Loucy (cell line): ENCODE measurements at regions not wholly inside any gene's neighbourhood (a gene's known extent, or its start where the extent isn't known, plus 50 kb on each side); places are given as distances from the start of the nearest gene placed in this dataset.

ENCODE experiments used
- H2AFZ ChIP-seq: fragments of 200-600 bp; sonication (generic); 2 replicates; pipeline ENCODE4 v1.6.0; 2016; ENCODE audit warnings: antibody characterized with exemption, mild to moderate bottlenecking, low read length, moderate library complexity
- H3F3A ChIP-seq: fragments of 200-600 bp; 2 replicates; pipeline ENCODE4 v1.6.0; 2016; ENCODE audit warnings: antibody characterized with exemption, low read depth, mild to moderate bottlenecking
- H3K27me3 ChIP-seq: fragments of 200-600 bp; sonication (generic); 2 replicates; pipeline ENCODE4 v1.6.1; 2014; ENCODE audit warnings: low read length, mild to moderate bottlenecking; ENCODE audit not compliant: insufficient read depth, poor library complexity, severe bottlenecking
- H3K36me3 ChIP-seq: fragments of 200-600 bp; sonication (generic); 2 replicates; pipeline ENCODE4 v1.6.1; 2016; ENCODE audit warnings: low read length; ENCODE audit not compliant: insufficient read depth
- H3K4me1 ChIP-seq: fragments of 200-600 bp; sonication (generic); 2 replicates; pipeline ENCODE4 v1.5.1; 2014; ENCODE audit warnings: low read length, mild to moderate bottlenecking; ENCODE audit not compliant: insufficient read depth, poor library complexity, severe bottlenecking
- H3K4me2 ChIP-seq: fragments of 200-600 bp; sonication (generic); 2 replicates; pipeline ENCODE4 v1.6.0; 2014; ENCODE audit warnings: antibody characterized with exemption, low read length, low read depth, mild to moderate bottlenecking; ENCODE audit not compliant: poor library complexity, severe bottlenecking
- H3K4me3 ChIP-seq: fragments of 200-600 bp; sonication (generic); 2 replicates; pipeline ENCODE4 v1.5.1; 2014; ENCODE audit warnings: low read length, mild to moderate bottlenecking, mixed read lengths; ENCODE audit not compliant: poor library complexity, severe bottlenecking
- H3K79me2 ChIP-seq: fragments of 200-600 bp; sonication (generic); 2 replicates; pipeline ENCODE4 v1.6.1; 2014; ENCODE audit warnings: low read length; ENCODE audit not compliant: insufficient read depth
- H3K9ac ChIP-seq: fragments of 200-600 bp; sonication (generic); 2 replicates; pipeline ENCODE4 v1.6.0; 2014; ENCODE audit warnings: mild to moderate bottlenecking, low read depth, low read length, moderate library complexity; ENCODE audit not compliant: poor library complexity, severe bottlenecking
- H3K9me2 ChIP-seq: fragments of 200-600 bp; sonication (generic); replicated peaks from 2 replicates; pipeline ENCODE4 v1.6.1; 2016; ENCODE audit warnings: low read depth, low read length, mixed read lengths
- H3K9me3 ChIP-seq: fragments of 200-600 bp; sonication (generic); 2 replicates; pipeline ENCODE4 v1.6.1; 2014; ENCODE audit warnings: mild to moderate bottlenecking, antibody characterized with exemption, low read length, low read depth; ENCODE audit not compliant: insufficient read depth
- H4K20me1 ChIP-seq: fragments of 200-600 bp; sonication (generic); 2 replicates; pipeline ENCODE4 v1.6.0; 2014; ENCODE audit warnings: antibody characterized with exemption, low read length, mild to moderate bottlenecking; ENCODE audit not compliant: insufficient read depth, poor library complexity, severe bottlenecking
- CTCF ChIP-seq: fragments of 200-600 bp; sonication (generic); conservative IDR thresholded peaks from 2 replicates; pipeline ENCODE4 v1.5.1; 2014; ENCODE audit warnings: mild to moderate bottlenecking, antibody characterized with exemption, low read length
- EZH2phosphoT487 ChIP-seq: fragments of 200-600 bp; IDR thresholded peaks from 2 replicates; pipeline ENCODE4 v1.6.1; 2018; ENCODE audit warnings: antibody characterized with exemption, mild to moderate bottlenecking, moderate library complexity, borderline replicate concordance

GRCh38 chr4:38587106-38587505, 76.9 kb upstream of the KLF3 start:
- Histone ChIP-seq H3K4me2 (no peak overlapping the region), H3F3A (no peaks in the 10 kb centered on the region), H3K4me3 (no peak overlapping the region), H3K36me3 (no peaks in the 10 kb centered on the region), H3K27me3 (no peaks in the 10 kb centered on the region), H4K20me1 (no peaks in the 10 kb centered on the region), H3K79me2 (no peaks in the 10 kb centered on the region), H3K4me1 (no peaks in the 10 kb centered on the region), H3K9ac (no peak overlapping the region), H2AFZ (no peak overlapping the region), H3K9me3 (no peaks in the 10 kb centered on the region), H3K9me2 (no peaks in the 10 kb centered on the region)
- TF ChIP-seq CTCF = no peak
- no peak for TF ChIP-seq EZH2phosphoT487

DNA sequence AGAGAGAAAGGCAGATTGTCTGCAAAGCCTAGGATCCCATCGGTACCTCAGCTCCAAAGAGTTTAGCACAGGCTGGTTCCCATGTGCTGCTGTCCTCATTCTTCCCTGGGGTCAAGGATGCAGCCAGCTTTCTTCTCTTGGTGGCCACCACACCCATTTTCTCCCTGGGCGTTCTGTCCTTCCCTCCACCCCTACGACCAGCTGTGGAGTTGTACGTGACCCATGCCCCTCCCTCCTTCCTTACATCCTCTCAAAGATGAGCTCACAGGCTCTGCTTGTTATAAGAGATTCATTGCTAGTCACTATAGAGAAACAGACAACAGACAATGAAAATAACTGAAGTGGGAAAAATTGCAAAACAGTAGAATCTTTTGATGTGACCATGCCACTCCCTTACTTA, 74.0 kb upstream of the KLF3 start:
- H3K9ac ChIP-seq = no peak overlapping the region
- H3K9me3 ChIP-seq = no peaks in the 10 kb centered on the region
- no peaks in the 10 kb centered on the region for H3K36me3 ChIP-seq
- H3F3A ChIP-seq = no peaks in the 10 kb centered on the region
- no peaks in the 10 kb centered on the region for H3K9me2 ChIP-seq
- H3K79me2 ChIP-seq = no peaks in the 10 kb centered on the region
- H3K4me3 ChIP-seq = no peak overlapping the region
- no peaks in the 10 kb centered on the region for H3K27me3 ChIP-seq
- H3K4me2 ChIP-seq = no peak overlapping the region
- TF ChIP-seq EZH2phosphoT487 (no peak), CTCF (no peak)
- H3K4me1 ChIP-seq = no peaks in the 10 kb centered on the region
- no peak overlapping the region for H2AFZ ChIP-seq
- no peaks in the 10 kb centered on the region for H4K20me1 ChIP-seq

DNA sequence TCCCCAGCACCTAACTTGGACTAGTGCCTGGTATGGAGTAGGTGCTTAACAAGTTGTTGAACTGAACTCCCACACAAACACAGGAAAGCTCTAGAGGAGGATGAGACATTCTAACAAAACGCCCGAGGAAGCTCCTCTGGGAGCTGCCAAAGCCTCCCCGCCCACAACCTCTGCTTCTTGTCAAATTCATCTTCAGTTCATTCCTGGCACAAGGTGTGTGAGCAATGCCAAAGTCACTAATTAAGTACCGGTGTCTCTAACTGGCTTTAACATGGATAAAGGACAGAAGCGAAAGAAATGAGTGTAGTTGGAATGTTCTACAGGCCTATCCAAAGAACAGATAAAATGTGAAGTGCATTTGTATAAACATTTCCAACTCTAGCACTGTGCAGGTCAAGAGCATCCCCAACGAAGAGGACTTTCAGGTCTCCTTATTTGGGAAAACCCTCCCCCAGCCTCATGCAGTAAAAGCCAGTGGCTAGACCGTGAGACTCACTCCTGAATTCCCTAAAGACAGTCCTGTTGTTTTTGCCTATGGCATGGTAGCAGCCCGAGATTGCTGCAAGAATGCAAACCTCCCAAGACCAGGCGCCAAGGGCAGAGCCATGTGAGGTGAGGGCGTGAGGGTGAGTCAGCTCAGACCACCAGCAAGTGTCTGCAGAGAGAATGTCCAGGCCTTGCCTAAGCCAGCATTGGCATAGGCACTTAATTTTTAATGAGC, 72.2 kb upstream of the KLF3 start:
- Histone ChIP-seq H3K36me3 (no peaks in the 10 kb centered on the region), H2AFZ (no peak overlapping the region), H3K9me2 (no peaks in the 10 kb centered on the region), H3K9ac (no peak overlapping the region), H3F3A (no peaks in the 10 kb centered on the region), H4K20me1 (no peaks in the 10 kb centered on the region), H3K4me1 (no peaks in the 10 kb centered on the region), H3K4me2 (no peak overlapping the region), H3K79me2 (no peaks in the 10 kb centered on the region), H3K4me3 (no peak overlapping the region), H3K27me3 (no peaks in the 10 kb centered on the region), H3K9me3 (no peaks in the 10 kb centered on the region)
- TF ChIP-seq EZH2phosphoT487 (no peak), CTCF (no peak)
